Mesothelial cell of epicardium (in vitro differentiated cells): ENCODE measurements at regions not wholly inside any gene's neighbourhood (a gene's known extent, or its start where the extent isn't known, plus 50 kb on each side); places are given as distances from the start of the nearest gene placed in this dataset.
"Not testable (repeated sequence)": the region's sequence is repeated elsewhere in the genome, so short reads cannot be mapped to it uniquely, and the experiment has no call there.

Experiments
- DNase-seq, 2 experiments: peaks; one replicate each; pipeline ENCODE4 v3.0.0; 2021; ENCODE audit warnings: low spot score in 2 of 2; ENCODE audit not compliant: unreplicated experiment in 2 of 2
- H3K27ac Mint-ChIP-seq: 2 replicates; pipeline ENCODE4 v1.8.0; 2021; ENCODE audit warnings: mixed read lengths
- H3K27me3 Mint-ChIP-seq: 2 replicates; pipeline ENCODE4 v1.8.0; 2021; ENCODE audit warnings: low read depth, mixed read lengths
- H3K36me3 Mint-ChIP-seq: 2 replicates; pipeline ENCODE4 v1.8.0; 2021; ENCODE audit warnings: mixed read lengths
- H3K4me1 Mint-ChIP-seq: 2 replicates; pipeline ENCODE4 v1.8.0; 2021; ENCODE audit warnings: mixed read lengths
- H3K4me3 Mint-ChIP-seq: 2 replicates; pipeline ENCODE4 v1.8.0; 2021; ENCODE audit warnings: mild to moderate bottlenecking, moderate library complexity, mixed read lengths
- H3K9me3 Mint-ChIP-seq: 2 replicates; pipeline ENCODE4 v1.8.0; 2021; ENCODE audit warnings: mixed read lengths
- TF ChIP-seq, protein P1 (sequence below): fragments of 200-600 bp; sonication (generic); IDR thresholded peaks from one replicate; pipeline ENCODE4 v1.5.0; 2021; ENCODE audit warnings: antibody characterized with exemption; ENCODE audit not compliant: unreplicated experiment

GRCh38 chr11:70555078-70555477 is 156.7 kb downstream of the CTTN start:
- Mint-ChIP-seq H3K27me3 (no peaks in the 10 kb centered on the region), H3K9me3 (no peaks in the 10 kb centered on the region), H3K27ac (no peak overlapping the region), H3K4me3 (no peak overlapping the region), H3K36me3 (no peaks in the 10 kb centered on the region), H3K4me1 (peaks cover 3% of the 10 kb centered on the region)
- no peak for DNase-seq
- TF ChIP-seq, protein P1, sequence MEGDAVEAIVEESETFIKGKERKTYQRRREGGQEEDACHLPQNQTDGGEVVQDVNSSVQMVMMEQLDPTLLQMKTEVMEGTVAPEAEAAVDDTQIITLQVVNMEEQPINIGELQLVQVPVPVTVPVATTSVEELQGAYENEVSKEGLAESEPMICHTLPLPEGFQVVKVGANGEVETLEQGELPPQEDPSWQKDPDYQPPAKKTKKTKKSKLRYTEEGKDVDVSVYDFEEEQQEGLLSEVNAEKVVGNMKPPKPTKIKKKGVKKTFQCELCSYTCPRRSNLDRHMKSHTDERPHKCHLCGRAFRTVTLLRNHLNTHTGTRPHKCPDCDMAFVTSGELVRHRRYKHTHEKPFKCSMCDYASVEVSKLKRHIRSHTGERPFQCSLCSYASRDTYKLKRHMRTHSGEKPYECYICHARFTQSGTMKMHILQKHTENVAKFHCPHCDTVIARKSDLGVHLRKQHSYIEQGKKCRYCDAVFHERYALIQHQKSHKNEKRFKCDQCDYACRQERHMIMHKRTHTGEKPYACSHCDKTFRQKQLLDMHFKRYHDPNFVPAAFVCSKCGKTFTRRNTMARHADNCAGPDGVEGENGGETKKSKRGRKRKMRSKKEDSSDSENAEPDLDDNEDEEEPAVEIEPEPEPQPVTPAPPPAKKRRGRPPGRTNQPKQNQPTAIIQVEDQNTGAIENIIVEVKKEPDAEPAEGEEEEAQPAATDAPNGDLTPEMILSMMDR: no peak

DNA sequence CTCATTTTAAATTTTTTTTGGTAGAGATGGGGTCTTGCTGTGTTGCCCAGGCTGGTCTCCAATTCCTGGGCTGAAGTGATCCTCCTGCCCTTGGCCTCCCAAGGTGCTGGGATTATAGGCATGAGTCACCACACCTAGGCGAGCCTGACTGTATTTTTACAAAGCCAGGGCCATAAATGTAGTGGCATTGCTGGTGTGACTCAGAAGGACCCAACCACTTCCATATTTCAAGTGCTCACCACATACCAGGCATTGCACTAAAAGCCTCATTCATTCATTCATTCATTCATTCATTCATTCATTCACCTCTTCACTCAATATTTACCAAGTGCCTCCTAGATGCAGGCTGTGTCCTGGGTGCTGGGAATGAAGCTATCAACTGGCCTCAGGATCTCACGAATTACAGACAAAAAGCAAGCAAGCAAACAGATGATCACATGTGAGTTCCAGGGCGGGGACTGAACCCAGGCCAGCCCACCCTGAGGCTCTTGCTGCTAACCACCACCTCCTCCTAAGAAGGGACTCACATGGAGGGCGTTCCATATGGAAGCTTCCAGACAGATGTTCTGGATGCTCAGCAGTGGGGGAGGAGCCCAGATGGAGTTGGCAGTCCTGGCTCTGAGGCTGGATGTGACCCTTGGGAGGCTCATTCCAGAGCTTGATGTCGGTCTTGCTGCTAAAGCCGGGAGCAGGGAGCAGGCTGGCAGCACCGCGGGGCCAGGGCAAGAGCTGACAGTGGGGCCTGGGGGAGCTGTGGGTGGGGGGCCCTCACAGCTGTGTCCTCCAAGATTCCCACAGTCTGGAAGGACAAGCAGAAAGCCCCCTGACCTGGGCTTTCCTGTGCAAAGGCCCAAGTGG is 158.8 kb downstream of the CTTN start:
- TF ChIP-seq, protein P1: no peak
- Mint-ChIP-seq H3K27me3 (no peaks in the 10 kb centered on the region), H3K4me1 (no peaks in the 10 kb centered on the region), H3K9me3 (peaks cover 3% of the 10 kb centered on the region), H3K4me3 (no peak overlapping the region), H3K36me3 (no peaks in the 10 kb centered on the region), H3K27ac (no peak overlapping the region)
- no peak for DNase-seq

- Mint-ChIP-seq H3K27me3 (no peaks in the 10 kb centered on the region), H3K4me1 (no peaks in the 10 kb centered on the region), H3K9me3 (peaks cover 8% of the 10 kb centered on the region), H3K4me3 (no peak overlapping the region), H3K36me3 (no peaks in the 10 kb centered on the region), H3K27ac (no peak overlapping the region)
- no peak for DNase-seq
- TF ChIP-seq, protein P1: no peak
Measured at GRCh38 chr11:70557742-70558485, 159.6 kb downstream of the CTTN start.

DNA sequence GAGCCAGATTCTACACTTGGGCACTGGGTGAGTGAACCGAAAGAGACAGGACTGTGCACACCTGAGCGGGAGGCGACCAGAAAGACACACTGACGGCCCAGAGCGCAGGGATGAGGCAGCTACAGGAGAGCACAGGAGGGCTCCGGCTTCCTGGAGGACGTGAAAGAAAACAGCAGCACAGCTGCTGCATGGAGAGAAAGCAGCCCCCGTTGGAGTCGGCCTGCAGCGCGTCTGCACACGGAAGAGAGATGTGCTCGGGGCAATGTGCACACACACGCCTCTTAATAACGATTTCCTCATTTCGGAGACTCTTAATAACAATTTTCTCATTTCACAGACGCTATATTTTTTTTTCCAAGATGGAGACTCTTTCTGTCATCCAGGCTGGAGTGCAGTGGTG is 160.4 kb downstream of the CTTN start:
- Mint-ChIP-seq H3K9me3 (peaks cover 8% of the 10 kb centered on the region), H3K36me3 (no peaks in the 10 kb centered on the region), H3K4me1 (no peaks in the 10 kb centered on the region), H3K27me3 (no peaks in the 10 kb centered on the region), H3K4me3 (no peak overlapping the region), H3K27ac (no peak overlapping the region)
- no peak for DNase-seq
- TF ChIP-seq, protein P1: no peak

DNA sequence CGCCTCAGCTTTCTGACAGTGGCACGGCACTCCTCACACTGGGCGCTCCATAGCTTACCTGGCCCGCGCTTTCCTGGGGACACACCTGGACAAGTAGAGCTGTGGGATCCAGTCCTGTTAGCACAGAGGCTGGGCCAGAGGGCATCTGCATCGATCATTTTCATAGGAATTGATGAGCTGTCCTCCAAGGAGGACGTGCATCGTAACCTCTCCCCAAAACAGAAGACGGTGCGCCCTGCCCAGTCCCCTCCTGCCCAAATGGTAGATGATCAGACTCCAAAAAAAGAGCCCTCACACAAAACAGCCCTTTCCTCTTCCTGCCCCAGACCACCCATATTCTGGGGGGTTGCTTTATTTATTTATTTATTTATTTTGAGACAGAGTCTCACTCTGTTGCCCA is 161.2 kb downstream of the CTTN start:
- peaks cover 8% of the 10 kb centered on the region for H3K9me3 Mint-ChIP-seq
- no peaks in the 10 kb centered on the region for H3K27me3 Mint-ChIP-seq
- no peak overlapping the region for H3K27ac Mint-ChIP-seq
- TF ChIP-seq, protein P1: no peak
- H3K4me1 Mint-ChIP-seq: no peaks in the 10 kb centered on the region
- H3K4me3 Mint-ChIP-seq: no peak overlapping the region
- no peaks in the 10 kb centered on the region for H3K36me3 Mint-ChIP-seq
- DNase-seq: no peak

DNA sequence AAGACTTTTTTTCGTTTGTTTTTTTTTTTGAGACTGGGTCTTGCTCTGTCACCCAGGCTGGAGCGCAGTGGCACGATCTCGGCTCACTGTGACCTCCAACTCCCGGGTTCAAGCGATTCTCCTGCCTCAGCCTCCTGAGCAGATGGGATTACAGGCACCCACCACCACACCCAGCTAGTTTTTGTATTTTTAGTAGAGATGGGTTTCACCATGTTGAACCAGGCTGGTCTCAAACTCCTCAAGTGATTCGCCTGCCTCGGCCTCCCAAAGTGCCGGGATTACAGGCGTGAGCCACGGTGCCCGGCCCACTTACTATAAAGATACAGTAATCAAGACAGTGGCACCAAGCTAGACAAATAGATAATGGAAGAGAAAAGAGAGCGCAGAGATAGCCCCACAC is 162.3 kb downstream of the CTTN start:
- not testable (repeated sequence) for H3K4me3 Mint-ChIP-seq, H3K27me3 Mint-ChIP-seq, DNase-seq, H3K27ac Mint-ChIP-seq, H3K36me3 Mint-ChIP-seq, H3K9me3 Mint-ChIP-seq, H3K4me1 Mint-ChIP-seq
